ENCODE measurements at regions not wholly inside any gene's neighbourhood (a gene's known extent, or its start where the extent isn't known, plus 50 kb on each side); places are given as distances from the start of the nearest gene placed in this dataset.

DNA sequence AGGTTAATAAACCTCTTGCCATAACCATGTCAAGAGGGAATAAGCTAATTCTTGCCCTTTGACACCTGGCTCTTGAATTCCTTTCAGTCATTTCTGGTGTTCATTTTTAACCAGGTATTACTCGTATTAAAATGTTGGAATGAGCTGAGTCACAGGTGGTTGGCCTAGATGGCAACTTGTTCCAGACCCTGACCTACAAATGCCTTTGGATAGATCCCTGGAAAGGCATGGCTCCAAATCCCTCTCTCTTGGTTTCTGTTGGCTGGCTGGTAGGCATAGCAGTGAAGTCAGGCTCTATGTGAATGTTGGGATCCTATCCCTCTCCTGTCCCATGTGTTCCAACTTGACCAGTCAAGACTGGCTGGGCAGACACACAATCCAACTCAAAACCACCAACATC lies 277.1 kb upstream of the PROK2 start:
- no peak overlapping the region for H3K4me2 ChIP-seq (replicated peaks; ENCODE audit: extremely low read depth, low read length, poor library complexity, severe bottlenecking)
- H3K9me3 ChIP-seq (replicated peaks in 1 of 2; ENCODE audit: control insufficient read depth in 1 of 2, insufficient read depth in 1 of 2, low read length in 2 of 2) = peaks cover 0 to 6% of the 10 kb centered on the region in 2 donors
- no peak overlapping the region for H3K9ac ChIP-seq (ENCODE audit: insufficient read depth, low read length, poor library complexity, severe bottlenecking)
- H3K27ac ChIP-seq (ENCODE audit: low read depth in 1 of 2, low read length in 2 of 2) = no peak overlapping the region
- Mint-ChIP-seq H3K9me3 (peaks cover 19 to 26% (median 20%) of the 10 kb centered on the region in 7 donors), H3K27me3 (ENCODE audit: low read depth in 3 of 3) (peaks cover 4 to 7% (median 7%) of the 10 kb centered on the region in 3 donors), H3K4me3 (no peak overlapping the region), H3K4me1 (peaks cover 6% of the 10 kb centered on the region), H3K36me3 (peaks cover 29 to 32% of the 10 kb centered on the region in 2 donors), H3K27ac (no peak overlapping the region)
- no peaks in the 10 kb centered on the region for H3K79me2 ChIP-seq (ENCODE audit: insufficient read depth, low read length)
- no peak overlapping the region for H3K4me3 ChIP-seq (replicated peaks in 1 of 3; ENCODE audit: low read depth in 2 of 3, low read length in 3 of 3)
- intact Hi-C loops (cut with micrococcal nuclease) = no loop called here
- 100% methylated on average over 1 of the region's 1 CpG for WGBS (ENCODE audit: insufficient coverage)
- H3K27me3 ChIP-seq (ENCODE audit: control insufficient read depth in 2 of 2, insufficient read depth in 2 of 2, low read length in 2 of 2) = no peaks in the 10 kb centered on the region
- TF ChIP-seq, protein P1, sequence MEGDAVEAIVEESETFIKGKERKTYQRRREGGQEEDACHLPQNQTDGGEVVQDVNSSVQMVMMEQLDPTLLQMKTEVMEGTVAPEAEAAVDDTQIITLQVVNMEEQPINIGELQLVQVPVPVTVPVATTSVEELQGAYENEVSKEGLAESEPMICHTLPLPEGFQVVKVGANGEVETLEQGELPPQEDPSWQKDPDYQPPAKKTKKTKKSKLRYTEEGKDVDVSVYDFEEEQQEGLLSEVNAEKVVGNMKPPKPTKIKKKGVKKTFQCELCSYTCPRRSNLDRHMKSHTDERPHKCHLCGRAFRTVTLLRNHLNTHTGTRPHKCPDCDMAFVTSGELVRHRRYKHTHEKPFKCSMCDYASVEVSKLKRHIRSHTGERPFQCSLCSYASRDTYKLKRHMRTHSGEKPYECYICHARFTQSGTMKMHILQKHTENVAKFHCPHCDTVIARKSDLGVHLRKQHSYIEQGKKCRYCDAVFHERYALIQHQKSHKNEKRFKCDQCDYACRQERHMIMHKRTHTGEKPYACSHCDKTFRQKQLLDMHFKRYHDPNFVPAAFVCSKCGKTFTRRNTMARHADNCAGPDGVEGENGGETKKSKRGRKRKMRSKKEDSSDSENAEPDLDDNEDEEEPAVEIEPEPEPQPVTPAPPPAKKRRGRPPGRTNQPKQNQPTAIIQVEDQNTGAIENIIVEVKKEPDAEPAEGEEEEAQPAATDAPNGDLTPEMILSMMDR (IDR thresholded peaks at IDR 0.05) = no peak
- peaks cover 4% of the 10 kb centered on the region in 2 donors for H3K4me1 ChIP-seq (ENCODE audit: control insufficient read depth in 1 of 2, insufficient read depth in 2 of 2, low read length in 2 of 2)
- peaks cover 0 to 14% of the 10 kb centered on the region in 2 donors for H3K36me3 ChIP-seq (replicated peaks in 1 of 2; ENCODE audit: control insufficient read depth in 1 of 2, insufficient read depth in 2 of 2, low read length in 2 of 2)
- DNase-seq = no peak
- no peak overlapping the region for H2AFZ ChIP-seq (ENCODE audit: insufficient read depth, low read depth, low read length, poor library complexity, severe bottlenecking)
- H4K20me1 ChIP-seq (ENCODE audit: insufficient read depth, low read length) = no peaks in the 10 kb centered on the region

DNA sequence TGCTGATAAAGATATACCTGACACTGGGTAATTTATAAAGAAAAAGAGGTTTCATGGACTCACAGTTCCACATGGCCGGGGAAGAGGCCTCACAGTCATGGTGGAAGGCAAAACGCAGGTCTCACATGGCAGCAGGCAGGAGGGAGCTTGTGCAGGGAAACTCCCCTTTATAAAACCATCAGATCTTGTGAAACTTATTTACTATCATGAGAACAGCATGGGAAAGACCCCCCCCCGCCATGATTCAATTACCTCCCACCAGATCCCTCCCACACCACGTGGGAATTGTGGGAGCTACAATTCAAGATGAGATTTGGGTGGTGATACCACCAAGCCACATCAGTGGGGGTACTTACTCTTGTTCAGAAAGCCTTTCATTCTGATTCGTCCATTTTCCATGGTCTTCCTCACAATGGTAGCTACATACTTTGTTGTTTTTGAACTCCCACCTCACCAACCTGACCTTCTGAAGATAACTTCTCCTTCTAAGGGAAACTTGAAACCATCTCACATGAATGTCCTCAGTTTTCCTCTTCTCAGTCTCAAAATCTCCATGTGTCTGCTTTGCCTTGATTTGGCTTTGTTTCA lies 275.6 kb upstream of the PROK2 start:
- Histone ChIP-seq H3K4me2 (replicated peaks; ENCODE audit: extremely low read depth, low read length, poor library complexity, severe bottlenecking) (no peak overlapping the region), H3K27ac (ENCODE audit: low read depth in 1 of 2, low read length in 2 of 2) (no peak overlapping the region), H3K79me2 (ENCODE audit: insufficient read depth, low read length) (no peaks in the 10 kb centered on the region), H3K9me3 (replicated peaks in 1 of 2; ENCODE audit: control insufficient read depth in 1 of 2, insufficient read depth in 1 of 2, low read length in 2 of 2) (peaks cover 0 to 6% of the 10 kb centered on the region in 2 donors), H3K36me3 (replicated peaks in 1 of 2; ENCODE audit: control insufficient read depth in 1 of 2, insufficient read depth in 2 of 2, low read length in 2 of 2) (peaks cover 2 to 25% of the 10 kb centered on the region in 2 donors), H3K27me3 (ENCODE audit: control insufficient read depth in 2 of 2, insufficient read depth in 2 of 2, low read length in 2 of 2) (no peaks in the 10 kb centered on the region), H3K4me1 (ENCODE audit: control insufficient read depth in 1 of 2, insufficient read depth in 2 of 2, low read length in 2 of 2) (peaks cover 4% of the 10 kb centered on the region in 2 donors), H2AFZ (ENCODE audit: insufficient read depth, low read depth, low read length, poor library complexity, severe bottlenecking) (no peak overlapping the region), H3K9ac (ENCODE audit: insufficient read depth, low read length, poor library complexity, severe bottlenecking) (no peak overlapping the region), H3K4me3 (replicated peaks in 1 of 3; ENCODE audit: low read depth in 2 of 3, low read length in 3 of 3) (no peak overlapping the region), H4K20me1 (ENCODE audit: insufficient read depth, low read length) (no peaks in the 10 kb centered on the region)
- DNase-seq = no peak
- no peak overlapping the region for H3K27ac Mint-ChIP-seq
- peaks cover 6% of the 10 kb centered on the region for H3K4me1 Mint-ChIP-seq
- H3K9me3 Mint-ChIP-seq = peaks cover 17 to 25% (median 20%) of the 10 kb centered on the region in 7 donors
- peaks cover 0 to 7% (median 4%) of the 10 kb centered on the region in 3 donors for H3K27me3 Mint-ChIP-seq (ENCODE audit: low read depth in 3 of 3)
- H3K4me3 Mint-ChIP-seq = no peak overlapping the region
- intact Hi-C loops (cut with micrococcal nuclease) = no loop called here
- H3K36me3 Mint-ChIP-seq = peaks cover 39 to 40% of the 10 kb centered on the region in 2 donors
- TF ChIP-seq, protein P1 (IDR thresholded peaks at IDR 0.05) = no peak
- WGBS (ENCODE audit: insufficient coverage) = 100% methylated on average over 1 of the region's 5 CpGs
